ENCODE measurements at regions not wholly inside any gene's neighbourhood (a gene's known extent, or its start where the extent isn't known, plus 50 kb on each side); places are given as distances from the start of the nearest gene placed in this dataset.

DNA sequence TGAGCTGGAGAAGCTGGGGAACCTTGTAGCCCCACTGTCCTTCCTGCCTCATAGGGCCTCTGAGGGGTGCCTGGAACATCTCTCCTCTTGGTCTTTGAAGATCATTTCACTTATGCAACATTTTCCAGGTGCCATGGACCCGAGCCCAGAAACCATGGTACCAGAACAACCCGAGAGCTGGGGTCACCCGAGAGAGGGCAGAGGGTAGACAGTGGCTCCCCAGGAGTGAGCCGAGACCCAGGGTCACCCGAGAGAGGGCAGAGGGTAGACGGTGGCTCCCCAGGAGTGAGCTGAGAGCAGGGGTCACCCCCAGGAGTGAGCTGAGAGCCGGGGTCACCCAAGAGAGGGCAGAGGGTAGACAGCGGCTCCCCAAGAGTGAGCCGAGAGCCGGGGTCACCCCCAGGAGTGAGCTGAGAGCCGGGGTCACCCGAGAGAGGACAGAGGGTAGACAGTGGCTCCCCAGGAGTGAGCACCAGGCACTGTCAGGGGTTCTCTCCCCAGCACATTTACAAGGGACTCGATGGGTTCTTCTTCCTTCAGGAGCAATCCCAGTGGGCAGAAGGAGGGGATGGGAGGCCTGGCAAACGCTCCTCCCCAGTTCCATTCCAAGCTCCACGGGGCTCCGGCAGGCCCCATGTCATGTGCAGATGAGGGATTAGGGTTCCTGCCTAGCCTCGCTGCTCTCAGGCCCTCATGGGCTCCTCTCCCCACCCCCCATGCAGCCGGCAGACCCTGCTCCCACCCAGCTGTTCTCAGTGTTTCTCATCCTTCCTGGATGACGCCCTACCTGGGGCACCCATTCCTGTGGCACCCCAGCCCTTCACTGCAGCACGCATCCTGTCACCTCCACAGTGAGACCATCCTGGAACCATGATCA is 163.5 kb downstream of the RTP5 start:
- no peak for DNase-seq
- TF ChIP-seq, protein P1, sequence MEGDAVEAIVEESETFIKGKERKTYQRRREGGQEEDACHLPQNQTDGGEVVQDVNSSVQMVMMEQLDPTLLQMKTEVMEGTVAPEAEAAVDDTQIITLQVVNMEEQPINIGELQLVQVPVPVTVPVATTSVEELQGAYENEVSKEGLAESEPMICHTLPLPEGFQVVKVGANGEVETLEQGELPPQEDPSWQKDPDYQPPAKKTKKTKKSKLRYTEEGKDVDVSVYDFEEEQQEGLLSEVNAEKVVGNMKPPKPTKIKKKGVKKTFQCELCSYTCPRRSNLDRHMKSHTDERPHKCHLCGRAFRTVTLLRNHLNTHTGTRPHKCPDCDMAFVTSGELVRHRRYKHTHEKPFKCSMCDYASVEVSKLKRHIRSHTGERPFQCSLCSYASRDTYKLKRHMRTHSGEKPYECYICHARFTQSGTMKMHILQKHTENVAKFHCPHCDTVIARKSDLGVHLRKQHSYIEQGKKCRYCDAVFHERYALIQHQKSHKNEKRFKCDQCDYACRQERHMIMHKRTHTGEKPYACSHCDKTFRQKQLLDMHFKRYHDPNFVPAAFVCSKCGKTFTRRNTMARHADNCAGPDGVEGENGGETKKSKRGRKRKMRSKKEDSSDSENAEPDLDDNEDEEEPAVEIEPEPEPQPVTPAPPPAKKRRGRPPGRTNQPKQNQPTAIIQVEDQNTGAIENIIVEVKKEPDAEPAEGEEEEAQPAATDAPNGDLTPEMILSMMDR (IDR thresholded peaks at IDR 0.05): no peak
- peaks cover 56% of the 10 kb centered on the region for H3K27me3 Mint-ChIP-seq (ENCODE audit: low read depth, poor library complexity)
- no peak overlapping the region for H3K27ac Mint-ChIP-seq
- H3K9me3 Mint-ChIP-seq: no peaks in the 10 kb centered on the region
- H3K36me3 Mint-ChIP-seq (ENCODE audit: low read depth): no peaks in the 10 kb centered on the region
- peaks cover 19% of the 10 kb centered on the region for H3K4me1 Mint-ChIP-seq
- no peak overlapping the region for H3K4me3 Mint-ChIP-seq

DNA sequence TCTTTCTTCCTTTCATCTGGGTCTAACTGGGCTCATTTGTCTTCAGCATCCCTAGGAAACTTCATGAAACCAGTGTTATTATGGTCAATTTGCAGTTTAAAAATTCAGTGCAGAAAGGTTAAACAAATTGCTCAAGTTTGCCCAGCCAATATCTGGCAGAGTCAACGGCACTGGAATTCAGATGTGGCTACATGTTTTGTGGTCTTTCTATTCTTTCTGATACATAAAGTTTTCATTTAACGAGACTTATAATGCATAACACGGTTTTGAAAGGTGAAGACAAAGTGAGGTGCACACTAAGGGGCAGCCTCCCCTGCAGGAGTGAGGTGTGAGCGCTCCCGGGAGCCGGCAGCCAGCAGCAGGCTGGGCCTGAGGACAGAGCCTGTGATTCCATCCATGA is 164.6 kb downstream of the RTP5 start:
- Mint-ChIP-seq H3K36me3 (ENCODE audit: low read depth) (no peaks in the 10 kb centered on the region), H3K4me1 (peaks cover 27% of the 10 kb centered on the region), H3K9me3 (no peaks in the 10 kb centered on the region), H3K27me3 (ENCODE audit: low read depth, poor library complexity) (peaks cover 57% of the 10 kb centered on the region), H3K4me3 (no peak overlapping the region), H3K27ac (no peak overlapping the region)
- TF ChIP-seq, protein P1 (IDR thresholded peaks at IDR 0.05): no peak
- DNase-seq: no peak

DNA sequence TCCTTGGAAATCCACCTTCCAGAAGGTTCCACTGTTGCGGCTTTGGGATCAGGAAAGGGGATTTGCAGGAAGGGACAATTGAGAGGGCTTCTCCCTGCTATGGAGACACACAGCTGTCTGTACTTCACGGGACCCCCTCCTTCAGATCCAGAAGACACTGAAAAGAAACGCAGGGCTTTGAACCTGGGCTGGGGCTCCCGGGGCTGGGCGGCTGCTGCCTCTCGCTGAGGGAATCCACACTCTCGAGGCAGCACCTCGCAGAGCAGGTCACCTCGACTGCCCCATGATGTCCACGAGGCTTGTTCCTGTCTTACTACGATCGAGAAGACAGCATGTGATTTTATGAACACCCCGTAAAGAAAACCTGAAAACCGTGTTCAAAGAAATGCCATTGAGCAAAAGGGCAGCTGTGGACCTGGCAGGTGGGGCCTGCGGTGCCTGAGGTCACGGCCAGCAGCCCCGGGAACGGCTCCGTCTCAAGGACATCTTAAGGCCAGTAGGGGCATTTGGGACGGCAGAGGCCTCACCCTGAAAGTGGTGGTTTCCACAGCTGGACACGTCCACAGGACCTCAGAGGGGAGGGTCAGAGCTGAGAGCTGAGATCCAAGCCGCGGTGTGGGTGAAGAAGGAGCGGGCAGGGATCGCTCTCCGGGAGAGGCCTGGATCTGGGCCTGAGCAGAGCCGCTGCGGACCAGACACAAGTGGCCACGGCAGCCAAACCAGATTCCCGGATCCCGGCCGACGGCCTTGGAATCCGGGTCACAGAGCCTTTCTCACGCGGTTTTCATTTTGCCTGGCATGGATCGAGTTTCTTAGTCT is 165.7 kb downstream of the RTP5 start:
- no peak overlapping the region for H3K27ac Mint-ChIP-seq
- no peak for DNase-seq

DNA sequence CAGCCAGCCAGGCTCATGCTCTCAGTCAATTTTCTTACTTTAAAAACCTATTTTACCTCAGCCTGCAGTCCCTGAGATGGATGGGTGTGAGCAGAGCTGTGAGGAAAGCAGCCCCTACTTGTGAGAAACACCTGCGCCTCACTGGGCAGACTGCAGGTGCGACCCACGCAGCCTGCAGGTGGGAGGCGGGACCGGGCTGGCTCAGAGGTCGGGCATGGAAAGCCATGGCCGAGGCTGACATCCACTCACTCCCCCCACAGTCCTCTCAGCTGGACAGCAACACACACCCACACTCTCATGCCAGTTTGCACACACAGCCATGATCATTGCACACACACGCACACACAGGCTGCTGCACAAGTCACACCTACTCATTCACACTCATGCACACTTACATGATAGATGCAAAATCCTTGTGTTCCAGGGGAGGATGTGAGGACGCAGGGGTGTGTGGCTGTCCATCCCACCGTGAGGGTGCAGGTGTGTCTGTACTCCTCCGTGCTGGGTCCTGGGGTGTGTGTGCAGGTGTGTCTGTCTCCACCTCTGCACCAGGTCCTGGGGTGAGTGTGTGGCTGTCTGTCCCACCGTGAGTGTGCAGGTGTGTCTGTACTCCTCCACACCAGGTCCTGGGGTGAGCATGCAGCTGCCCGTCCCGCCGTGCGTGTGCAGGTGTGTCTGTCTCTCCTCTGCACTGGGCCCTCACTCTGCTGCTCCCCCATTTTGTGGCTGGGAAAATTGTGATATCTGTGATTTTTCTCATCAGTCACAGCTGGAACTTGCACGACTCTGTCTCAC is 166.5 kb downstream of the RTP5 start:
- no peak overlapping the region for H3K27ac Mint-ChIP-seq
- no peak overlapping the region for H3K4me3 Mint-ChIP-seq
- peaks cover 36% of the 10 kb centered on the region for H3K4me1 Mint-ChIP-seq
- TF ChIP-seq, protein P1 (IDR thresholded peaks at IDR 0.05): no peak
- H3K9me3 Mint-ChIP-seq: no peaks in the 10 kb centered on the region
- no peak for DNase-seq
- no peaks in the 10 kb centered on the region for H3K36me3 Mint-ChIP-seq (ENCODE audit: low read depth)
- H3K27me3 Mint-ChIP-seq (ENCODE audit: low read depth, poor library complexity): peaks cover 52% of the 10 kb centered on the region

More for the DNA sequence above, 165.7 kb downstream of the RTP5 start:
- H3K9me3 Mint-ChIP-seq: no peaks in the 10 kb centered on the region
- H3K36me3 Mint-ChIP-seq (ENCODE audit: low read depth): no peaks in the 10 kb centered on the region
- peaks cover 51% of the 10 kb centered on the region for H3K27me3 Mint-ChIP-seq (ENCODE audit: low read depth, poor library complexity)
- H3K4me3 Mint-ChIP-seq: no peak overlapping the region
- TF ChIP-seq, protein P1 (IDR thresholded peaks at IDR 0.05): no peak
- peaks cover 32% of the 10 kb centered on the region for H3K4me1 Mint-ChIP-seq

DNA sequence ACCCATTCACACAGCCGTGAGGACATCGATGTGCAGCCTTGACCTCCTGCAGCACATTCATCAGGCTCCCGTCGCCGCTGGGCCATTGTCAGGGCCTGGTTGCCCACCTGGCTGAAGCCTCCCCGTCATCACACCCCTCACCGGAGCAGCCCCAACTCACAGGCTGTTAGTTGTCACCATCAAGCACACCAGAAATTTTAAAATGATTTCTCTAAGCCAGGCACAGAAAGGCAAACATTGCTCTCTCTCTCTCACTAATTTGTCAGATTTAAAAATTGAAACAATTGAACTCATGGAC is 167.1 kb downstream of the RTP5 start:
- H3K9me3 Mint-ChIP-seq: no peaks in the 10 kb centered on the region
- DNase-seq: no peak
- no peak overlapping the region for H3K4me3 Mint-ChIP-seq
- H3K27ac Mint-ChIP-seq: no peak overlapping the region
- TF ChIP-seq, protein P1 (IDR thresholded peaks at IDR 0.05): no peak
- H3K4me1 Mint-ChIP-seq: peaks cover 40% of the 10 kb centered on the region
- peaks cover 51% of the 10 kb centered on the region for H3K27me3 Mint-ChIP-seq (ENCODE audit: low read depth, poor library complexity)
- no peaks in the 10 kb centered on the region for H3K36me3 Mint-ChIP-seq (ENCODE audit: low read depth)

All from nephron progenitor cell (in vitro differentiated cells).